WTC11 (cell line): ENCODE measurements at regions not wholly inside any gene's neighbourhood (a gene's known extent, or its start where the extent isn't known, plus 50 kb on each side); places are given as distances from the start of the nearest gene placed in this dataset.

Experiments
- GABPB1 ChIP-seq: sonication (generic); formaldehyde crosslinking; IDR thresholded peaks from 2 replicates; pipeline ENCODE4 v1.8.1; 2023; ENCODE audit warnings: mild to moderate bottlenecking, missing genetic modification reagents
- HMGXB4 ChIP-seq: sonication (generic); formaldehyde crosslinking; IDR thresholded peaks from 2 replicates; pipeline ENCODE4 v1.8.1; 2023; ENCODE audit warnings: mild to moderate bottlenecking, moderate library complexity, missing genetic modification reagents
- MXD4 ChIP-seq: fragments of 250-450 bp; sonication (Bioruptor Pico); IDR thresholded peaks from 2 replicates; pipeline ENCODE4 v1.8.0; 2021; ENCODE audit warnings: mild to moderate bottlenecking, moderate library complexity, borderline replicate concordance
- SP1 ChIP-seq: sonication (generic); formaldehyde crosslinking; conservative IDR thresholded peaks from 2 replicates; pipeline ENCODE4 v1.8.1; 2022; ENCODE audit warnings: missing genetic modification reagents
- TEAD4 ChIP-seq: sonication (generic); formaldehyde crosslinking; IDR thresholded peaks from 2 replicates; pipeline ENCODE4 v1.8.0; 2022; ENCODE audit warnings: mild to moderate bottlenecking, missing genetic modification reagents
- ZNF121 ChIP-seq: sonication (generic); formaldehyde crosslinking; IDR thresholded peaks from 2 replicates; pipeline ENCODE4 v1.8.0; 2023; ENCODE audit warnings: missing genetic modification reagents
- TF ChIP-seq, protein P1 (sequence below): fragments of 200-600 bp; IDR thresholded peaks from 2 replicates; pipeline ENCODE4 v1.8.0; 2022; ENCODE audit warnings: antibody characterized with exemption
- TF ChIP-seq, protein P2 (sequence below): sonication (generic); formaldehyde crosslinking; IDR thresholded peaks from 2 replicates; pipeline ENCODE4 v1.8.1; 2022; ENCODE audit warnings: low read depth, missing genetic modification reagents, borderline replicate concordance
- TF ChIP-seq, protein P3 (sequence below): sonication (generic); formaldehyde crosslinking; IDR thresholded peaks from 2 replicates; pipeline ENCODE4 v1.8.0; 2023; ENCODE audit warnings: mild to moderate bottlenecking, missing genetic modification reagents

GRCh38 chr5:18220631-18221030, 586.4 kb downstream of the TAF11L14 start:
- TF ChIP-seq GABPB1 (CRISPR knock-in tag) (no peak), HMGXB4 (no peak), SP1 (no peak), MXD4 (CRISPR knock-in tag) (no peak), ZNF121 (no peak), TEAD4 (CRISPR knock-in tag) (no peak)
- TF ChIP-seq, protein P1, sequence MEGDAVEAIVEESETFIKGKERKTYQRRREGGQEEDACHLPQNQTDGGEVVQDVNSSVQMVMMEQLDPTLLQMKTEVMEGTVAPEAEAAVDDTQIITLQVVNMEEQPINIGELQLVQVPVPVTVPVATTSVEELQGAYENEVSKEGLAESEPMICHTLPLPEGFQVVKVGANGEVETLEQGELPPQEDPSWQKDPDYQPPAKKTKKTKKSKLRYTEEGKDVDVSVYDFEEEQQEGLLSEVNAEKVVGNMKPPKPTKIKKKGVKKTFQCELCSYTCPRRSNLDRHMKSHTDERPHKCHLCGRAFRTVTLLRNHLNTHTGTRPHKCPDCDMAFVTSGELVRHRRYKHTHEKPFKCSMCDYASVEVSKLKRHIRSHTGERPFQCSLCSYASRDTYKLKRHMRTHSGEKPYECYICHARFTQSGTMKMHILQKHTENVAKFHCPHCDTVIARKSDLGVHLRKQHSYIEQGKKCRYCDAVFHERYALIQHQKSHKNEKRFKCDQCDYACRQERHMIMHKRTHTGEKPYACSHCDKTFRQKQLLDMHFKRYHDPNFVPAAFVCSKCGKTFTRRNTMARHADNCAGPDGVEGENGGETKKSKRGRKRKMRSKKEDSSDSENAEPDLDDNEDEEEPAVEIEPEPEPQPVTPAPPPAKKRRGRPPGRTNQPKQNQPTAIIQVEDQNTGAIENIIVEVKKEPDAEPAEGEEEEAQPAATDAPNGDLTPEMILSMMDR = no peak
- TF ChIP-seq, protein P2, sequence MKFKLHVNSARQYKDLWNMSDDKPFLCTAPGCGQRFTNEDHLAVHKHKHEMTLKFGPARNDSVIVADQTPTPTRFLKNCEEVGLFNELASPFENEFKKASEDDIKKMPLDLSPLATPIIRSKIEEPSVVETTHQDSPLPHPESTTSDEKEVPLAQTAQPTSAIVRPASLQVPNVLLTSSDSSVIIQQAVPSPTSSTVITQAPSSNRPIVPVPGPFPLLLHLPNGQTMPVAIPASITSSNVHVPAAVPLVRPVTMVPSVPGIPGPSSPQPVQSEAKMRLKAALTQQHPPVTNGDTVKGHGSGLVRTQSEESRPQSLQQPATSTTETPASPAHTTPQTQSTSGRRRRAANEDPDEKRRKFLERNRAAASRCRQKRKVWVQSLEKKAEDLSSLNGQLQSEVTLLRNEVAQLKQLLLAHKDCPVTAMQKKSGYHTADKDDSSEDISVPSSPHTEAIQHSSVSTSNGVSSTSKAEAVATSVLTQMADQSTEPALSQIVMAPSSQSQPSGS = no peak
- TF ChIP-seq, protein P3, sequence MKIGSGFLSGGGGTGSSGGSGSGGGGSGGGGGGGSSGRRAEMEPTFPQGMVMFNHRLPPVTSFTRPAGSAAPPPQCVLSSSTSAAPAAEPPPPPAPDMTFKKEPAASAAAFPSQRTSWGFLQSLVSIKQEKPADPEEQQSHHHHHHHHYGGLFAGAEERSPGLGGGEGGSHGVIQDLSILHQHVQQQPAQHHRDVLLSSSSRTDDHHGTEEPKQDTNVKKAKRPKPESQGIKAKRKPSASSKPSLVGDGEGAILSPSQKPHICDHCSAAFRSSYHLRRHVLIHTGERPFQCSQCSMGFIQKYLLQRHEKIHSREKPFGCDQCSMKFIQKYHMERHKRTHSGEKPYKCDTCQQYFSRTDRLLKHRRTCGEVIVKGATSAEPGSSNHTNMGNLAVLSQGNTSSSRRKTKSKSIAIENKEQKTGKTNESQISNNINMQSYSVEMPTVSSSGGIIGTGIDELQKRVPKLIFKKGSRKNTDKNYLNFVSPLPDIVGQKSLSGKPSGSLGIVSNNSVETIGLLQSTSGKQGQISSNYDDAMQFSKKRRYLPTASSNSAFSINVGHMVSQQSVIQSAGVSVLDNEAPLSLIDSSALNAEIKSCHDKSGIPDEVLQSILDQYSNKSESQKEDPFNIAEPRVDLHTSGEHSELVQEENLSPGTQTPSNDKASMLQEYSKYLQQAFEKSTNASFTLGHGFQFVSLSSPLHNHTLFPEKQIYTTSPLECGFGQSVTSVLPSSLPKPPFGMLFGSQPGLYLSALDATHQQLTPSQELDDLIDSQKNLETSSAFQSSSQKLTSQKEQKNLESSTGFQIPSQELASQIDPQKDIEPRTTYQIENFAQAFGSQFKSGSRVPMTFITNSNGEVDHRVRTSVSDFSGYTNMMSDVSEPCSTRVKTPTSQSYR (CRISPR knock-in tag) = no peak
